GM18868 (cell line): ENCODE measurements at regions not wholly inside any gene's neighbourhood (a gene's known extent, or its start where the extent isn't known, plus 50 kb on each side); places are given as distances from the start of the nearest gene placed in this dataset.

Experiments
- ATAC-seq: cut with Tn5 transposase; IDR thresholded peaks from one replicate; pipeline ENCODE4 v1.9.1; 2021; ENCODE audit warnings: mild to moderate bottlenecking, moderate library complexity; ENCODE audit not compliant: unreplicated experiment

- ATAC-seq: no peak
These were observed 1976.7 kb upstream of the ADGRL3 start for GRCh38 chr4:59223292-59223941.

GRCh38 chr4:59238212-59238611 is 1961.9 kb upstream of the ADGRL3 start:
- no peak for ATAC-seq

- no peak for ATAC-seq
These were observed 1960.1 kb upstream of the ADGRL3 start for GRCh38 chr4:59240011-59240410.

- no peak for ATAC-seq
These were observed 1957.1 kb upstream of the ADGRL3 start for GRCh38 chr4:59243038-59243437.

- ATAC-seq: no peak
These were observed 1953.1 kb upstream of the ADGRL3 start for GRCh38 chr4:59247032-59247431.

- ATAC-seq: no peak
These were observed 1951.8 kb upstream of the ADGRL3 start for GRCh38 chr4:59248313-59248712.

GRCh38 chr4:59249110-59249509 is 1951.0 kb upstream of the ADGRL3 start:
- ATAC-seq: no peak

- no peak for ATAC-seq
These were observed 1942.1 kb upstream of the ADGRL3 start for GRCh38 chr4:59258002-59258401.

GRCh38 chr4:59307609-59308008 is 1892.5 kb upstream of the ADGRL3 start:
- no peak for ATAC-seq

- ATAC-seq: no peak
These were observed 1885.5 kb upstream of the ADGRL3 start for GRCh38 chr4:59314637-59315036.

- ATAC-seq: no peak
These were observed 1860.5 kb upstream of the ADGRL3 start for GRCh38 chr4:59339631-59340030.

- no peak for ATAC-seq
These were observed 1858.6 kb upstream of the ADGRL3 start for GRCh38 chr4:59341506-59341905.

GRCh38 chr4:59348949-59349348 is 1851.2 kb upstream of the ADGRL3 start:
- ATAC-seq: no peak

GRCh38 chr4:59369229-59369628 is 1830.9 kb upstream of the ADGRL3 start:
- ATAC-seq: no peak

GRCh38 chr4:59374416-59374815 is 1825.7 kb upstream of the ADGRL3 start:
- no peak for ATAC-seq

GRCh38 chr4:59380841-59381366 is 1819.2 kb upstream of the ADGRL3 start:
- ATAC-seq: no peak

- ATAC-seq: no peak
These were observed 1818.5 kb upstream of the ADGRL3 start for GRCh38 chr4:59381591-59381990.

- ATAC-seq: no peak
These were observed 1812.1 kb upstream of the ADGRL3 start for GRCh38 chr4:59387759-59388758.

- no peak for ATAC-seq
These were observed 1806.3 kb upstream of the ADGRL3 start for GRCh38 chr4:59393780-59394179.

- ATAC-seq: no peak
These were observed 1799.8 kb upstream of the ADGRL3 start for GRCh38 chr4:59400334-59400733.

GRCh38 chr4:59409647-59410046 is 1790.5 kb upstream of the ADGRL3 start:
- no peak for ATAC-seq

- no peak for ATAC-seq
These were observed 1787.4 kb upstream of the ADGRL3 start for GRCh38 chr4:59412739-59413138.
